ENCODE measurements at regions not wholly inside any gene's neighbourhood (a gene's known extent, or its start where the extent isn't known, plus 50 kb on each side); places are given as distances from the start of the nearest gene placed in this dataset.

GRCh38 chr2:175400975-175401374, 219.5 kb upstream of the ATP5MC3 start:
- DNase-seq (ENCODE audit: low read depth), result no peak
- TF ChIP-seq CTCF (conservative IDR thresholded peaks at IDR 0.05; ENCODE audit: low read depth, low read length), result no peak
- no peak overlapping the region for H3K4me3 ChIP-seq (ENCODE audit: low read depth, low read length)

GRCh38 chr2:175399326-175399725, 217.8 kb upstream of the ATP5MC3 start:
- no peak for TF ChIP-seq CTCF (conservative IDR thresholded peaks at IDR 0.05; ENCODE audit: low read depth, low read length)
- no peak overlapping the region for H3K4me3 ChIP-seq (ENCODE audit: low read depth, low read length)
- no peak for DNase-seq (ENCODE audit: low read depth)

GRCh38 chr2:175398848-175399247, 217.3 kb upstream of the ATP5MC3 start:
- no peak for TF ChIP-seq CTCF (conservative IDR thresholded peaks at IDR 0.05; ENCODE audit: low read depth, low read length)
- no peak for DNase-seq (ENCODE audit: low read depth)

GRCh38 chr2:175396696-175397095, 215.2 kb upstream of the ATP5MC3 start:
- TF ChIP-seq CTCF (conservative IDR thresholded peaks at IDR 0.05; ENCODE audit: low read depth, low read length), result no peak
- H3K4me3 ChIP-seq (ENCODE audit: low read depth, low read length), result no peak overlapping the region
- DNase-seq (ENCODE audit: low read depth), result no peak

More at GRCh38 chr2:175398848-175399247, 217.3 kb upstream of the ATP5MC3 start:
- no peak overlapping the region for H3K4me3 ChIP-seq (ENCODE audit: low read depth, low read length)

- TF ChIP-seq CTCF (conservative IDR thresholded peaks at IDR 0.05; ENCODE audit: low read depth, low read length), result no peak
- H3K4me3 ChIP-seq (ENCODE audit: low read depth, low read length), result no peak overlapping the region
- no peak for DNase-seq (ENCODE audit: low read depth)
These were observed 212.3 kb upstream of the ATP5MC3 start for GRCh38 chr2:175393851-175394250.

- no peak overlapping the region for H3K4me3 ChIP-seq (ENCODE audit: low read depth, low read length)
- TF ChIP-seq CTCF (conservative IDR thresholded peaks at IDR 0.05; ENCODE audit: low read depth, low read length), result no peak
- DNase-seq (ENCODE audit: low read depth), result no peak
These were observed 201.8 kb upstream of the ATP5MC3 start for GRCh38 chr2:175383286-175383685.

- no peak overlapping the region for H3K4me3 ChIP-seq (ENCODE audit: low read depth, low read length)
- TF ChIP-seq CTCF (conservative IDR thresholded peaks at IDR 0.05; ENCODE audit: low read depth, low read length), result no peak
- no peak for DNase-seq (ENCODE audit: low read depth)
These were observed 192.2 kb upstream of the ATP5MC3 start for GRCh38 chr2:175373729-175374128.
